HepG2 (cell line): ENCODE measurements at regions not wholly inside any gene's neighbourhood (a gene's known extent, or its start where the extent isn't known, plus 50 kb on each side); places are given as distances from the start of the nearest gene placed in this dataset.

Source experiments
- DMAP1 ChIP-seq: IDR thresholded peaks from 2 replicates; pipeline ENCODE4 v1.6.1; 2016
- HDAC2 ChIP-seq: sonication (generic); formaldehyde crosslinking; IDR thresholded peaks from 2 replicates; pipeline ENCODE4 v1.4.0; 2020; ENCODE audit warnings: missing genetic modification reagents
- IKZF5 ChIP-seq: IDR thresholded peaks from 2 replicates; pipeline ENCODE4 v1.6.1; 2018; ENCODE audit warnings: missing genetic modification reagents, mild to moderate bottlenecking, missing compliant biosample characterization
- KLF15 ChIP-seq: sonication (generic); formaldehyde crosslinking; IDR thresholded peaks from 2 replicates; pipeline ENCODE4 v1.8.1; 2023; ENCODE audit warnings: borderline replicate concordance, mild to moderate bottlenecking, inconsistent platforms, missing genetic modification reagents, mixed read lengths
- LCORL ChIP-seq, 2 experiments: fragments of 450-650 bp in 1 of 2; sonication (generic) in 1 of 2; formaldehyde crosslinking in 1 of 2; IDR thresholded peaks; 2 replicates each; pipeline versions ENCODE4 v1.5.0 to v1.6.1; 2017 to 2020; ENCODE audit warnings: antibody characterized with exemption in 1 of 2, missing genetic modification reagents in 1 of 2
- MYNN ChIP-seq: sonication (generic); formaldehyde crosslinking; IDR thresholded peaks from 2 replicates; pipeline ENCODE4 v1.4.0; 2020; ENCODE audit warnings: mild to moderate bottlenecking, low read depth, missing genetic modification reagents
- NFKBIZ ChIP-seq: IDR thresholded peaks from 2 replicates; pipeline ENCODE4 v1.6.1; 2018; ENCODE audit warnings: missing genetic modification reagents, missing compliant biosample characterization
- RFX1 ChIP-seq: fragments of 450-650 bp; IDR thresholded peaks from 2 replicates; pipeline ENCODE4 v1.6.1; 2017
- SMAD3 ChIP-seq: sonication (generic); formaldehyde crosslinking; IDR thresholded peaks from 2 replicates; pipeline ENCODE4 v1.4.0; 2020; ENCODE audit warnings: missing genetic modification reagents
- TOPORS ChIP-seq: sonication (generic); formaldehyde crosslinking; IDR thresholded peaks from 2 replicates; pipeline ENCODE4 v1.8.0; 2023; ENCODE audit warnings: mild to moderate bottlenecking, missing genetic modification reagents
- ZC3H4 ChIP-seq: sonication (generic); formaldehyde crosslinking; IDR thresholded peaks from 2 replicates; pipeline ENCODE4 v1.4.0; 2020; ENCODE audit warnings: missing genetic modification reagents, borderline replicate concordance
- ZFP1 ChIP-seq: IDR thresholded peaks from 2 replicates; pipeline ENCODE4 v1.6.1; 2016
- ZNF138 ChIP-seq: sonication (generic); formaldehyde crosslinking; IDR thresholded peaks from 2 replicates; pipeline ENCODE4 v1.5.0; 2020; ENCODE audit warnings: mild to moderate bottlenecking, low read depth, missing genetic modification reagents
- ZNF143 ChIP-seq: sonication (generic); formaldehyde crosslinking; IDR thresholded peaks from 2 replicates; pipeline ENCODE4 v1.4.0; 2020; ENCODE audit warnings: missing genetic modification reagents
- ZNF556 ChIP-seq: sonication (generic); formaldehyde crosslinking; IDR thresholded peaks from 2 replicates; pipeline ENCODE4 v1.4.0; 2020; ENCODE audit warnings: mild to moderate bottlenecking, missing genetic modification reagents, borderline replicate concordance
- ZNF75D ChIP-seq: sonication (generic); formaldehyde crosslinking; IDR thresholded peaks from 2 replicates; pipeline ENCODE4 v1.8.1; 2023; ENCODE audit warnings: missing genetic modification reagents, mild to moderate bottlenecking, borderline replicate concordance
- ZNF770 ChIP-seq: sonication (generic); formaldehyde crosslinking; IDR thresholded peaks from 2 replicates; pipeline ENCODE4 v1.5.0; 2020; ENCODE audit warnings: mild to moderate bottlenecking, missing genetic modification reagents
- TF ChIP-seq, protein P1 (sequence below): sonication (generic); formaldehyde crosslinking; IDR thresholded peaks from 2 replicates; pipeline ENCODE4 v1.4.0; 2020; ENCODE audit warnings: missing genetic modification reagents, mild to moderate bottlenecking, borderline replicate concordance
- TF ChIP-seq, protein P2 (sequence below): sonication (generic); formaldehyde crosslinking; IDR thresholded peaks from 2 replicates; pipeline ENCODE4 v1.4.0; 2020; ENCODE audit warnings: low read depth, mild to moderate bottlenecking, missing genetic modification reagents
- TF ChIP-seq, protein P3 (sequence below): sonication (generic); formaldehyde crosslinking; IDR thresholded peaks from 2 replicates; pipeline ENCODE4 v1.9.0; 2021; ENCODE audit warnings: missing genetic modification reagents, borderline replicate concordance
- TF ChIP-seq, protein P4 (sequence below): IDR thresholded peaks from 2 replicates; pipeline ENCODE4 v1.6.1; 2018; ENCODE audit warnings: missing genetic modification reagents

DNA sequence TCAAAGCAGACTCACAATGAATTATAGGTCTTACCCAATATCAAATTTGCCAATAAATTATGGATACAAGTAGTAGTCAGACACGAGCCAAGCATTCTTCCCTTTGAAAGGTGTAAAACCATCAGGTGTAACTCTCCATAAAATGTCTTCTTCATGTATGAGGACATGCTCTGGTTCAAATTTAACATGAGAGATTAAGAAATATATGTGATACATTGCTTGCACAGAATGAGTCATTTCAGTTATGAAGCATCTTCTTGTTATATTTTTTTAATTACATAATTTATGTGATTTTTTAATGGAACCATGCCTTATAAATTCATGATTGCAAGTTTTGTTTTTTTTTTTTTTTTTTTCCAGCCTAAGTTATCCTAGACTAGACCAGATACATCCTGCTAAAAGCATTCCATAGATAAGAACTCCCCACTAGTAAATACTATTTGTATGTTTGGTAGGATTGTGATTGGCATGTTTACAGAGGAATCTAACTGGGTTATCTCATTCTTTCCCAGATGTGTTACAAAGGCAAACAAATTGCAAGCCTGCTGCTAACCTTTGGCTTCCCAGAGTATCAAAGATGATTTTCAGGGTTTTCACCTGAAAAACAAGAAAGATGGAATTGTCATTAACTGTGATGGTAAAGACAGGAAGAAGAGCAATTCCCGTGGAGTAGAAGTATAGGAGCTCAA, 621.9 kb downstream of the XIRP2 start (continued):
- TF ChIP-seq ZNF75D (no peak), MYNN (CRISPR knock-in tag) (no peak), LCORL (IDR thresholded peaks at IDR 0.05) (no peak), LCORL (CRISPR knock-in tag; IDR thresholded peaks at IDR 0.05) (peak; percentile 63; the same call in 1 of the 2 replicates), IKZF5 (no peak; the same call in 1 of the 2 replicates), ZNF556 (CRISPR knock-in tag) (no peak), ZNF143 (no peak), ZNF770 (no peak), KLF15 (no peak), NFKBIZ (CRISPR knock-in tag) (peak; percentile 48; the same call in 1 of the 2 replicates), RFX1 (no peak), SMAD3 (CRISPR knock-in tag) (no peak), ZC3H4 (CRISPR knock-in tag) (no peak), ZFP1 (CRISPR knock-in tag) (peak; percentile 72; the same call in 1 of the 2 replicates), HDAC2 (peak; percentile 94), DMAP1 (CRISPR knock-in tag) (no peak), ZNF138 (CRISPR knock-in tag) (no peak), TOPORS (CRISPR knock-in tag) (no peak)
- TF ChIP-seq, protein P1, sequence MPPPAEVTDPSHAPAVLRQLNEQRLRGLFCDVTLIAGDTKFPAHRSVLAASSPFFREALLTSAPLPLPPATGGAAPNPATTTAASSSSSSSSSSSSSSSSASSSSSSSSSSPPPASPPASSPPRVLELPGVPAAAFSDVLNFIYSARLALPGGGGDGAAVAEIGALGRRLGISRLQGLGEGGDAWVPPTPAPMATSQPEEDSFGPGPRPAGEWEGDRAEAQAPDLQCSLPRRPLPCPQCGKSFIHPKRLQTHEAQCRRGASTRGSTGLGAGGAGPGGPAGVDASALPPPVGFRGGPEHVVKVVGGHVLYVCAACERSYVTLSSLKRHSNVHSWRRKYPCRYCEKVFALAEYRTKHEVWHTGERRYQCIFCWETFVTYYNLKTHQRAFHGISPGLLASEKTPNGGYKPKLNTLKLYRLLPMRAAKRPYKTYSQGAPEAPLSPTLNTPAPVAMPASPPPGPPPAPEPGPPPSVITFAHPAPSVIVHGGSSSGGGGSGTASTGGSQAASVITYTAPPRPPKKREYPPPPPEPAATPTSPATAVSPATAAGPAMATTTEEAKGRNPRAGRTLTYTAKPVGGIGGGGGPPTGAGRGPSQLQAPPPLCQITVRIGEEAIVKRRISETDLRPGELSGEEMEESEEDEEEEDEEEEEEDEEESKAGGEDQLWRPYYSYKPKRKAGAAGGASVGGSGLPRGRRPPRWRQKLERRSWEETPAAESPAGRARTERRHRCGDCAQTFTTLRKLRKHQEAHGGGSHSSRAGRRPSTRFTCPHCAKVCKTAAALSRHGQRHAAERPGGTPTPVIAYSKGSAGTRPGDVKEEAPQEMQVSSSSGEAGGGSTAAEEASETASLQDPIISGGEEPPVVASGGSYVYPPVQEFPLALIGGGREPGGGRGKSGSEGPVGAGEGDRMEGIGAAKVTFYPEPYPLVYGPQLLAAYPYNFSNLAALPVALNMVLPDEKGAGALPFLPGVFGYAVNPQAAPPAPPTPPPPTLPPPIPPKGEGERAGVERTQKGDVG (CRISPR knock-in tag): no peak
- TF ChIP-seq, protein P2, sequence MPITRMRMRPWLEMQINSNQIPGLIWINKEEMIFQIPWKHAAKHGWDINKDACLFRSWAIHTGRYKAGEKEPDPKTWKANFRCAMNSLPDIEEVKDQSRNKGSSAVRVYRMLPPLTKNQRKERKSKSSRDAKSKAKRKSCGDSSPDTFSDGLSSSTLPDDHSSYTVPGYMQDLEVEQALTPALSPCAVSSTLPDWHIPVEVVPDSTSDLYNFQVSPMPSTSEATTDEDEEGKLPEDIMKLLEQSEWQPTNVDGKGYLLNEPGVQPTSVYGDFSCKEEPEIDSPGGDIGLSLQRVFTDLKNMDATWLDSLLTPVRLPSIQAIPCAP (CRISPR knock-in tag): no peak
- TF ChIP-seq, protein P3, sequence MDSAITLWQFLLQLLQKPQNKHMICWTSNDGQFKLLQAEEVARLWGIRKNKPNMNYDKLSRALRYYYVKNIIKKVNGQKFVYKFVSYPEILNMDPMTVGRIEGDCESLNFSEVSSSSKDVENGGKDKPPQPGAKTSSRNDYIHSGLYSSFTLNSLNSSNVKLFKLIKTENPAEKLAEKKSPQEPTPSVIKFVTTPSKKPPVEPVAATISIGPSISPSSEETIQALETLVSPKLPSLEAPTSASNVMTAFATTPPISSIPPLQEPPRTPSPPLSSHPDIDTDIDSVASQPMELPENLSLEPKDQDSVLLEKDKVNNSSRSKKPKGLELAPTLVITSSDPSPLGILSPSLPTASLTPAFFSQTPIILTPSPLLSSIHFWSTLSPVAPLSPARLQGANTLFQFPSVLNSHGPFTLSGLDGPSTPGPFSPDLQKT: no peak
- TF ChIP-seq, protein P4, sequence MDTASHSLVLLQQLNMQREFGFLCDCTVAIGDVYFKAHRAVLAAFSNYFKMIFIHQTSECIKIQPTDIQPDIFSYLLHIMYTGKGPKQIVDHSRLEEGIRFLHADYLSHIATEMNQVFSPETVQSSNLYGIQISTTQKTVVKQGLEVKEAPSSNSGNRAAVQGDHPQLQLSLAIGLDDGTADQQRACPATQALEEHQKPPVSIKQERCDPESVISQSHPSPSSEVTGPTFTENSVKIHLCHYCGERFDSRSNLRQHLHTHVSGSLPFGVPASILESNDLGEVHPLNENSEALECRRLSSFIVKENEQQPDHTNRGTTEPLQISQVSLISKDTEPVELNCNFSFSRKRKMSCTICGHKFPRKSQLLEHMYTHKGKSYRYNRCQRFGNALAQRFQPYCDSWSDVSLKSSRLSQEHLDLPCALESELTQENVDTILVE: no peak
